Activated gamma-delta T cell treated with Interleukin-2 at 50 U/mL for 16 hours (primary cell): ENCODE measurements at regions not wholly inside any gene's neighbourhood (a gene's known extent, or its start where the extent isn't known, plus 50 kb on each side); places are given as distances from the start of the nearest gene placed in this dataset.
"Not testable (repeated sequence)": the region's sequence is repeated elsewhere in the genome, so short reads cannot be mapped to it uniquely, and the experiment has no call there.

Source experiments
- DNase-seq: peaks from one replicate; pipeline ENCODE4 v3.0.0-alpha.2; 2020

GRCh38 chr3:24689353-24689752, 194.7 kb upstream of the THRB start:
- no peak for DNase-seq

GRCh38 chr3:24690777-24691176, 196.1 kb upstream of the THRB start:
- DNase-seq = no peak

GRCh38 chr3:24699078-24699477, 204.4 kb upstream of the THRB start:
- not testable (repeated sequence) for DNase-seq

GRCh38 chr3:24704496-24704895, 209.8 kb upstream of the THRB start:
- DNase-seq = no peak

GRCh38 chr3:24707936-24708335, 213.3 kb upstream of the THRB start:
- DNase-seq = no peak

GRCh38 chr3:24709956-24710355, 215.3 kb upstream of the THRB start:
- DNase-seq = no peak

- no peak for DNase-seq
These were observed 218.9 kb upstream of the THRB start for GRCh38 chr3:24713516-24713915.

- no peak for DNase-seq
These were observed 219.8 kb upstream of the THRB start for GRCh38 chr3:24714436-24714835.

- DNase-seq = no peak
These were observed 220.6 kb upstream of the THRB start for GRCh38 chr3:24715171-24715792.

- DNase-seq = no peak
These were observed 227.4 kb upstream of the THRB start for GRCh38 chr3:24722087-24722486.

GRCh38 chr3:24725514-24726255, 231.0 kb upstream of the THRB start:
- DNase-seq = no peak

GRCh38 chr3:24726423-24726822, 231.8 kb upstream of the THRB start:
- DNase-seq = no peak

GRCh38 chr3:24730173-24730572, 235.5 kb upstream of the THRB start:
- no peak for DNase-seq

- DNase-seq = no peak
These were observed 239.4 kb upstream of the THRB start for GRCh38 chr3:24734019-24734418.

GRCh38 chr3:24736701-24737100, 242.1 kb upstream of the THRB start:
- no peak for DNase-seq

GRCh38 chr3:24740326-24740725, 245.7 kb upstream of the THRB start:
- no peak for DNase-seq

- DNase-seq = no peak
These were observed 246.9 kb upstream of the THRB start for GRCh38 chr3:24741506-24741905.

GRCh38 chr3:24748520-24748919, 253.9 kb upstream of the THRB start:
- no peak for DNase-seq

GRCh38 chr3:24751020-24751419, 256.4 kb upstream of the THRB start:
- DNase-seq = no peak

GRCh38 chr3:24756101-24756888, 261.6 kb upstream of the THRB start:
- no peak for DNase-seq

- no peak for DNase-seq
These were observed 268.7 kb upstream of the THRB start for GRCh38 chr3:24763393-24763792.

- DNase-seq = no peak
These were observed 269.7 kb upstream of the THRB start for GRCh38 chr3:24764236-24764915.

- DNase-seq = no peak
These were observed 270.7 kb upstream of the THRB start for GRCh38 chr3:24765399-24765798.
